ENCODE measurements at regions not wholly inside any gene's neighbourhood (a gene's known extent, or its start where the extent isn't known, plus 50 kb on each side); places are given as distances from the start of the nearest gene placed in this dataset.

GRCh38 chr10:8336629-8337331 is 282.3 kb downstream of the GATA3 start:
- TF ChIP-seq, protein P1, sequence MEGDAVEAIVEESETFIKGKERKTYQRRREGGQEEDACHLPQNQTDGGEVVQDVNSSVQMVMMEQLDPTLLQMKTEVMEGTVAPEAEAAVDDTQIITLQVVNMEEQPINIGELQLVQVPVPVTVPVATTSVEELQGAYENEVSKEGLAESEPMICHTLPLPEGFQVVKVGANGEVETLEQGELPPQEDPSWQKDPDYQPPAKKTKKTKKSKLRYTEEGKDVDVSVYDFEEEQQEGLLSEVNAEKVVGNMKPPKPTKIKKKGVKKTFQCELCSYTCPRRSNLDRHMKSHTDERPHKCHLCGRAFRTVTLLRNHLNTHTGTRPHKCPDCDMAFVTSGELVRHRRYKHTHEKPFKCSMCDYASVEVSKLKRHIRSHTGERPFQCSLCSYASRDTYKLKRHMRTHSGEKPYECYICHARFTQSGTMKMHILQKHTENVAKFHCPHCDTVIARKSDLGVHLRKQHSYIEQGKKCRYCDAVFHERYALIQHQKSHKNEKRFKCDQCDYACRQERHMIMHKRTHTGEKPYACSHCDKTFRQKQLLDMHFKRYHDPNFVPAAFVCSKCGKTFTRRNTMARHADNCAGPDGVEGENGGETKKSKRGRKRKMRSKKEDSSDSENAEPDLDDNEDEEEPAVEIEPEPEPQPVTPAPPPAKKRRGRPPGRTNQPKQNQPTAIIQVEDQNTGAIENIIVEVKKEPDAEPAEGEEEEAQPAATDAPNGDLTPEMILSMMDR (IDR thresholded peaks at IDR 0.05) = no peak
- TF ChIP-seq POLR2A (IDR thresholded peaks at IDR 0.05) = no peak

Measured in thyroid gland (tissue), 4 donors.